SK-N-MC (cell line): ENCODE measurements at regions not wholly inside any gene's neighbourhood (a gene's known extent, or its start where the extent isn't known, plus 50 kb on each side); places are given as distances from the start of the nearest gene placed in this dataset.

Source experiments
- DNase-seq: peaks from one replicate; pipeline ENCODE4 v3.0.0-alpha.2; 2011; ENCODE audit warnings: low read depth, low spot score
- H3K27ac ChIP-seq: fragments of 200-600 bp; sonication (generic); 2 replicates; pipeline ENCODE4 v1.5.1; 2016; ENCODE audit warnings: mixed run types
- H3K36me3 ChIP-seq: fragments of 200-600 bp; sonication (generic); 2 replicates; pipeline ENCODE4 v1.6.1; 2017; ENCODE audit warnings: antibody characterized with exemption, low read length, mixed read lengths; ENCODE audit not compliant: insufficient read depth
- H3K4me3 ChIP-seq: fragments of 200-600 bp; sonication (generic); 2 replicates; pipeline ENCODE4 v1.5.1; 2016
- H3K9ac ChIP-seq: fragments of 200-600 bp; sonication (generic); 2 replicates; pipeline ENCODE4 v1.8.0; 2017; ENCODE audit warnings: mixed run types, mixed read lengths; ENCODE audit not compliant: insufficient read length
- H3K9me3 ChIP-seq: fragments of 200-600 bp; sonication (generic); 2 replicates; pipeline ENCODE4 v1.6.1; 2017; ENCODE audit warnings: low read depth, mild to moderate bottlenecking, antibody characterized with exemption, low read length, moderate library complexity, mixed read lengths
- EZH2 ChIP-seq: fragments of 200-600 bp; sonication (generic); IDR thresholded peaks from one replicate; pipeline ENCODE4 v1.6.1; 2017; ENCODE audit warnings: antibody characterized with exemption
- FOXP2 ChIP-seq: optimal IDR thresholded peaks from 2 replicates; pipeline ENCODE3; 2011; ENCODE audit warnings: mild to moderate bottlenecking, moderate library complexity; ENCODE audit not compliant: insufficient read depth; ENCODE audit errors: extremely low read length, control extremely low read depth
- POLR2AphosphoS5 ChIP-seq: IDR thresholded peaks from 2 replicates; pipeline ENCODE4 v1.6.1; 2012; ENCODE audit warnings: mild to moderate bottlenecking, low read depth, low read length, borderline replicate concordance

- TF ChIP-seq EZH2 (no peak), FOXP2 (no peak), POLR2AphosphoS5 (no peak)
- DNase-seq: no peak
- H3K9me3 ChIP-seq: no peaks in the 10 kb centered on the region
- no peak overlapping the region for H3K27ac ChIP-seq
- no peak overlapping the region for H3K9ac ChIP-seq
- no peak overlapping the region for H3K4me3 ChIP-seq
- H3K36me3 ChIP-seq: no peaks in the 10 kb centered on the region
Observed at GRCh38 chr2:120857931-120858330, 122.3 kb downstream of the GLI2 start.

- TF ChIP-seq EZH2: no peak
- TF ChIP-seq FOXP2: no peak
- no peak for TF ChIP-seq POLR2AphosphoS5
- H3K4me3 ChIP-seq: no peak overlapping the region
- no peaks in the 10 kb centered on the region for H3K9me3 ChIP-seq
- H3K27ac ChIP-seq: no peak overlapping the region
- no peak overlapping the region for H3K9ac ChIP-seq
- no peaks in the 10 kb centered on the region for H3K36me3 ChIP-seq
- no peak for DNase-seq
Observed at GRCh38 chr2:120858361-120859106, 122.9 kb downstream of the GLI2 start.

GRCh38 chr2:120859128-120859527, 123.5 kb downstream of the GLI2 start:
- DNase-seq: no peak
- no peaks in the 10 kb centered on the region for H3K9me3 ChIP-seq
- H3K9ac ChIP-seq: no peak overlapping the region
- no peak overlapping the region for H3K4me3 ChIP-seq
- H3K36me3 ChIP-seq: no peaks in the 10 kb centered on the region
- H3K27ac ChIP-seq: no peak overlapping the region
- no peak for TF ChIP-seq POLR2AphosphoS5
- TF ChIP-seq EZH2: no peak
- no peak for TF ChIP-seq FOXP2

- no peak overlapping the region for H3K27ac ChIP-seq
- TF ChIP-seq EZH2: no peak
- TF ChIP-seq FOXP2: no peak
- TF ChIP-seq POLR2AphosphoS5: no peak
- no peak overlapping the region for H3K9ac ChIP-seq
- DNase-seq: no peak
- H3K4me3 ChIP-seq: no peak overlapping the region
- no peaks in the 10 kb centered on the region for H3K9me3 ChIP-seq
- H3K36me3 ChIP-seq: no peaks in the 10 kb centered on the region
Observed at GRCh38 chr2:120859814-120860578, 124.3 kb downstream of the GLI2 start.

- no peaks in the 10 kb centered on the region for H3K9me3 ChIP-seq
- DNase-seq: no peak
- TF ChIP-seq EZH2 (no peak), FOXP2 (no peak), POLR2AphosphoS5 (no peak)
- H3K9ac ChIP-seq: no peak overlapping the region
- H3K27ac ChIP-seq: no peak overlapping the region
- no peak overlapping the region for H3K4me3 ChIP-seq
- no peaks in the 10 kb centered on the region for H3K36me3 ChIP-seq
Observed at GRCh38 chr2:120860579-120860922, 124.9 kb downstream of the GLI2 start.

- H3K9me3 ChIP-seq: no peaks in the 10 kb centered on the region
- no peak for DNase-seq
Observed at GRCh38 chr2:120861191-120861575, 125.5 kb downstream of the GLI2 start.

GRCh38 chr2:120861576-120862191, 126.0 kb downstream of the GLI2 start:
- no peak overlapping the region for H3K9ac ChIP-seq
- no peak overlapping the region for H3K27ac ChIP-seq
- no peak for DNase-seq
- no peaks in the 10 kb centered on the region for H3K36me3 ChIP-seq
- H3K4me3 ChIP-seq: no peak overlapping the region
- TF ChIP-seq POLR2AphosphoS5: no peak
- no peak for TF ChIP-seq EZH2
- no peak for TF ChIP-seq FOXP2
- no peaks in the 10 kb centered on the region for H3K9me3 ChIP-seq

More at GRCh38 chr2:120861191-120861575, 125.5 kb downstream of the GLI2 start:
- Histone ChIP-seq H3K9ac (no peak overlapping the region), H3K4me3 (no peak overlapping the region), H3K27ac (no peak overlapping the region), H3K36me3 (no peaks in the 10 kb centered on the region)
- no peak for TF ChIP-seq FOXP2
- no peak for TF ChIP-seq POLR2AphosphoS5
- TF ChIP-seq EZH2: no peak
